Kidney glomerular epithelial cell (primary cell): ENCODE measurements at regions not wholly inside any gene's neighbourhood (a gene's known extent, or its start where the extent isn't known, plus 50 kb on each side); places are given as distances from the start of the nearest gene placed in this dataset.
"Not testable (repeated sequence)": the region's sequence is repeated elsewhere in the genome, so short reads cannot be mapped to it uniquely, and the experiment has no call there.

Source experiments
- DNase-seq: peaks from one replicate; lab custom pipeline; 2025; lab: John Stamatoyannopoulos, UW

DNA sequence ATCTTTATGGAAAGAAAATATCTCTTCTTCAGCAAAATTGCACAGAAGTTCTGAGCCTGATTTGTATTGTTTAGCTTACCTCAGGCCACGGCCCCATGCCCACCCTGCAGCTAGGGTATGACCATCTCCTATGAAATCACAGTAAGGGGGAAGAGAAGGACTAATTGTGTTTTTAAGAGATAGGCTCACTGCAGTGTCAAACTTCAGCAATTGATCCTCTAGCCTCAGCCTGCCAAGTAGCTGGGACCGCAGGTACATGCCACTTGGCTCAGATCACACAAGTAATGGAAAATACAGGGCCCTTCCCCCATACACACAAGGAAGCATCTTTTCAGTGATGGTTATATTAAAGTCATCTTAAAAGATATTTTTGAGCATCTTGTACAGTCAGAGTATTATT lies 60.0 kb downstream of the DMAC1 start:
- DNase-seq = no peak

GRCh38 chr9:7735311-7735710 lies 64.3 kb downstream of the DMAC1 start:
- no peak for DNase-seq

- no peak for DNase-seq
These were observed 69.5 kb downstream of the DMAC1 start for GRCh38 chr9:7730164-7730445.

DNA sequence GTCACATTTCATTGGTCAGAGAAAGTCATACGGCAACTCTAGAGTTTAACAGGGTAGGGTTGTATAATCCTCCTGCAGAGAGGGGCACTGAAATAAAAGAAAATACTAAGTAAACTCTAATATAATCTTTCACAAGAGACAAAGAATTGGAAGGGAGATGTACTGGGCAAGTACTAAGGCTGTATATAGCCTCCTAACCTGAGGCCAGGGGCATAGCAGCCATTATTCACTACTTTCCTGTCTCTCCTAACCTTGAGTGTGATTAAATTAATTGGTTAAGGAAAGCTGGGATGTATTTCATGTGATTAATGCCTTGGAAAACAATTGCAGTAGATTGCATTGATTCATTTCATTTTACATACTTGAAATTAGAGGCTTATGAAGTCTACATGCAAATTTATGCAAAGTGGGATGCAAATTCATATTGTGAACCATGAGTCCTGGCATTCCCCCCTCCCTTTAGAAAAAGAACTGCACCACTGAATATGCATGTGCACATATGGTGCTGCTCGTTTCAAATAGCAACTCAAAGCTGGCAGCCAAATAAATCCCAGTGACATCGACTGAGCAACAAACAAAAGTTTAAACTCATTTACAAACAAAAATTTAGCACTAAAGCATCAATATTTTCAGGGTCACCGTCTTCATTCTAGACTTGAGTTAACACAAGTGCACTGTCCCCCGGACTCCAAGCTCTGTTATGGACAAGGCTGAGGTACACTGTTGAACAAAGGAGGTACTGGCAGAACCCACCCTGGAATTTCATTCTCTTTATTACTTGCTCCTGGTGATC lies 70.0 kb downstream of the DMAC1 start:
- no peak for DNase-seq

DNA sequence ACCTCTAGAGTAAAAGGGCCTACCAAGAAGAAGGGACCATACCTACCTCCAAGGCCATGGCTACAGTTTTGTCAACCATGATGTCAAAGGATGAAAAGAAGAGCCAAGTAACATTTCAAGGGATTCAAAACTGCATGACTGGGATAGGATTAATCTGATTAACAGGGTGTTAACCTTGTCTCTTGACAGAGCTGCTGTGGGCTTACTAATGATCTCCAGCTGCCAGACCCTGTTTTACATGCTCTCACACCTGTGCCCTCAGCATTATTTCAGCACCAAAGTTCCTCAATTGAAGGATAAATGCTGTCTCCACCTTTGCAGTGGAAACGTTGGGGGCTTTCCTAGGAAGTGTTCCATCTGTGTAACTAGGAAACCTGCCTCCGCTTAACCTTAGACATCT lies 78.3 kb downstream of the DMAC1 start:
- DNase-seq = no peak

DNA sequence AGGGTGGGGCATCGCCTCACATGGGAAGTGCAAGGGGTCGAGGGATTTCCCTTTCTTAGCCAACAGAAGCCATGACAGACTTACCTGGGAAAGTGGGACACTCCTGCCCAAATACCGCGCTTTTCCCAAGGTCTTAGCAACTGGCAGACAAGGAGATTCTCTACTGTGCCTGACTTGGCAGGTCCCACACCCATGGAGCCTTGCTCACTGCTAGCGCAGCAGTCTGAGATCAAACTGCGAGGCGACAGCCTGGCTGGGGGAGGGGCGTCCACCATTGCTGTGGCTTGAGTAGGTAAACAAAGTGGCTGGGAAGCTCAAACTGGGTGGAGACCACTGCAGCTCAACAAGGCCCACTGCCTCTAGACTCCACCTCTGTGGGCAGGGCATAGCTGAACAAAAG lies 86.5 kb downstream of the DMAC1 start:
- DNase-seq = not testable (repeated sequence)

GRCh38 chr9:7710686-7711085 lies 88.9 kb downstream of the DMAC1 start:
- no peak for DNase-seq

DNA sequence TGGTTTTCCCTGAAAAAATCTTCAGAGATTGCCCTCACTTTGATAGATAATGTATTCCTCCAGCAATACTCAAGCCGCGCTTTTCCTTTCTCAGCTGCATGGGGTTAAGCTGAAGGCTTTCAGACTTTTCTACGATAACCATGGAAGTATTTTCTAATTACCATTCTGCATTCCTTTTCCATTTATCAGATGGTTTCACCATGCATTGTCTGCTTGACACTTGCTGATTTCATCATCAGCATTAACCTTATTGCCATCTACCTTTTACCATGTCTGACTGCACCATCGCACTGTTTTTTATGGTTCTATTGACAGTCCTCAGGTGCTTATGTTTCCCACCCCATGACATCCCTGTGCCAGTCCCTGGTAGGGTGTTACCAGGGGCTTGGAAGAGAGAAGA lies 91.6 kb downstream of the DMAC1 start:
- DNase-seq = no peak

- DNase-seq = no peak
These were observed 95.0 kb downstream of the DMAC1 start for GRCh38 chr9:7704543-7704942.

DNA sequence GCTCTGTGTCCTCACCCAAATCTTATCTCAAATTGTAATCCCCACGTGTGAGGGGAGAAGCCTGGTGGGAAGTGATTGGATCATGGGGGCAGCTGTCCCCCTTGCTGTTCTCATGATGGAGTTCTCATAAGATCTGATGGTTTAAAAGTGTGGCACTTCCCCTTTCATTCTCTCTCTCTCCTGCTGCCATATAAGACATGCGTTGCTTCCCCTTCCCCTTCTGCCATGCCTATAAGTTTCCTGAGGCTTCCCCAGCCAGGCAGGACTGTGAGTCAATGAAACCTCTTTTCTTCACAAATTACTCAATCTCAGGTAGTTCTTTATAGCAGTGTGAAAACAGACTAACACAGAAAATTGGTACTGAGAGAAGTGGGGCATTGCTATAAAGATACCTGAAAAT lies 107.7 kb downstream of the DMAC1 start:
- no peak for DNase-seq

DNA sequence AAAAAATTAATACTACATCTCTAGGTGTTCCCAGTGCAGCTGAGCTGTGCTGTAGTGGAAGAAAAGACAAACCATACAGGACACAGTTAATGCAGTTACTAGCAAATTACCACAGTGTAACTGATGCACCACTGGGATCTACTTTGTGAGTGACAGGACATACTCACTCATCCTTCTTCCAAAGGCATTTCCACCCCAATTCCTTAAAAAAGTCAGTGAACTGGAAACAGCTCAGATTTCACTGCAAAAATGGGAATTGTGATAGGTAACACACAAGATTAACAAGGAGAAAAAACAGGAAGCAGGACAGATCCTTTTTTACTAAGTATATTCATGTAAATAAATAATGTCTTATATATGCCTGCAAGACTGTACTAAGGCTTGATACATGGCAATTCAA lies 109.6 kb downstream of the DMAC1 start:
- no peak for DNase-seq

GRCh38 chr9:7688626-7689025 lies 111.0 kb downstream of the DMAC1 start:
- DNase-seq = no peak

GRCh38 chr9:7676609-7677156 lies 122.9 kb downstream of the DMAC1 start:
- no peak for DNase-seq

DNA sequence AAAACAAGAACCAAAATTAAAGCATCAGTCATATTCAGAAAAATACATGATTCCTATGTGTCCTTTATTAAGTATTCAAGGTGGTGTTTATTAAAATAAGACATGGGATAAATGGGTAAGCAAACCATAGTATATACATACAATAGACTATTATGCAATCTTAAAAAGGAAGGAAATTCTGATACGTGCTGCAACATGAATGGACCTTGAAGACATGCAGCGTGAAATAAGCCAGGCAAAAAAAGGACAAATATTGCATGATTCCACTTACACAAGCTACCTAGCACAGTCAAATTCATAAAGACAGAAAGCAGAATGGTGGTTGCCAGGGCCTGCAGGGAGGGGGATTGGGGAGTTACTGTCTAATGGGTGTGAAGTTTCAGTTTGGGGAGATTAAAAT lies 127.7 kb downstream of the DMAC1 start:
- DNase-seq = no peak

GRCh38 chr9:7668541-7668940 lies 131.0 kb downstream of the DMAC1 start:
- no peak for DNase-seq

DNA sequence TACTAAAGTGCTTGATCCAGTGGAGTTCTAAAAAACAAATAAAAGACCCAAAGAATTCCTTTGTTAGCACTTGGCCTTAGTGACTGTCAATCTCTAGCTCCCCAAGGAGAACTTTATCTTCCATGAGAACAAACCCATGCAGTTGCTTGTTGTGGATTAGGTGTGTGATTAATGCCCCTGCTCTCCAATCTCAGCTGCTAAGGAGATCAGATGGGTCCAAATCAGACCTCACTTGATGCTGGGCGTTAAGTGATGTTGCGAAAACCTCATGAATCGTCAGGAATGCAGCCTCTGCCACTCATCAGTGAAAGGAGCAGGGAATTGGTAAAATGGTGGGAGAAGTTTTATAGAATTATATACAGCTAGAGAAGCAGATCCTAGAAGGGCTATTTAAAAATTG lies 133.7 kb downstream of the DMAC1 start:
- no peak for DNase-seq

GRCh38 chr9:7659766-7660165 lies 139.8 kb downstream of the DMAC1 start:
- DNase-seq = no peak

- no peak for DNase-seq
These were observed 142.9 kb downstream of the DMAC1 start for GRCh38 chr9:7656636-7657035.

- DNase-seq = no peak
These were observed 146.3 kb downstream of the DMAC1 start for GRCh38 chr9:7653262-7653661.

- no peak for DNase-seq
These were observed 159.3 kb downstream of the DMAC1 start for GRCh38 chr9:7640231-7640630.

DNA sequence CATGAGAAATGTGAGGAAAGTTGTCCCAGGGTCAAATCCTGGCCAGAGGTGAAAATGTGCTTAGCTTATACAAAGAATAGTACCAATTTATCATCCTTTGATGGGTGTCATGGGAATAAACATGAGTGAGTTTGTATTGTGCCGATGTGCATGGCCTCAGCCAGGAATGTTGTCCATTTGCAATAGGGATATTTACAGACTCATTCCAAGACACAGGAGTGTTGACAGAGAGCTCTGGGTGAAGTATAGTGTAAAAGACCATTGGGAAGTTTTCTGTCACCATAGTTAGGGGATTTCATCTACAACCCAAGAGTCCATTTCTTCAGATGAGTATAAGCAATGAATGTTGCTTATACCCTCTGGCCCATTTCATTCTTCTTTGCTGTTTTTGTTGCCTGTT lies 160.1 kb downstream of the DMAC1 start:
- DNase-seq = no peak

- no peak for DNase-seq
These were observed 162.6 kb downstream of the DMAC1 start for GRCh38 chr9:7636838-7637467.

DNA sequence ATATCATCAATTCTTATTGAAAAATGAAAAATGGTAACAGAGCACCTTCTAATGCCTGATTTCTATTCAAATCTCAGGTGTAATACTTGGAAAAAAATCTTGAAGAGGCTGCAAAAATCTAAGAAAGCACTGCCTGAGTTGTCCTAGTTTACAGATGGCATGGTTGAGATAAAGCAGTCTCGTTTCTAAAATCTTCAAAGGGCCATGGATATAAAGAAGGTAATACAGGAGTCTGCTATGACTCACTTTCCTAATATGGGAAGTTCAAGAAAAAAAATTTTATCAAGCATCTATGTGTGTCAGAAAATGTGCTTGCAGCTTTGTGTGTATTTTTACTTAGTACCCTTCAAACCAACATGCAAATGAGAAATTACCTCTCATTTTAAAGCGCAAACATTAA lies 163.3 kb downstream of the DMAC1 start:
- no peak for DNase-seq

DNA sequence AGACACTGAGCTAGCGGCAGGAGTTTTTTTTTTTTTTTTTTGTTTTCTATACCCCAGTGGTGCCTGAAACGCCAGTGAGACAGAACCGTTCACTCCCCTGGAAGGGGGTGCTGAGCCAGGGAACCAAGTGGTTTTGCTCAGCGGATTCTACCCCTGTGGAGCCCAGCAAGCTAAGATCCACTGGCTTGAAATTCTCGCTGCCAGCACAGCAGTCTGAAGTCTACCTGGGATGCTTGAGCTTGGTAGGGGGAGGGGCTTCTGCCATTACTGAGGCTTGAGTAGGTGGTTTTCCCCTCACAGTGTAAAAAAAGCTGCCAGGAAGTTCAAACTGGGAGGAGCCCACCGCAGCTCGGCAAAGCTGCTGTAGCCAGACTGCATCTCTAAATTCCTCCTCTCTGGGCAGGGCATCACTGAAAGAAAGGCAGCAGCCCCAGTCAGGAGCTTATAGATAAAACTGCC lies 173.0 kb downstream of the DMAC1 start:
- not testable (repeated sequence) for DNase-seq
